Neuron (in vitro differentiated cells): ENCODE measurements at regions not wholly inside any gene's neighbourhood (a gene's known extent, or its start where the extent isn't known, plus 50 kb on each side); places are given as distances from the start of the nearest gene placed in this dataset.
A peak's percentile ranks its signal among the peaks of the same experiment; 100 is the strongest.

ENCODE experiments used
- H2AFZ ChIP-seq: one replicate; pipeline ENCODE4 v1.6.1; 2013; ENCODE audit warnings: low read depth, mild to moderate bottlenecking, inconsistent platforms, low read length, moderate library complexity
- H3K27me3 ChIP-seq: one replicate; pipeline ENCODE4 v1.6.1; 2013; ENCODE audit warnings: low read length; ENCODE audit not compliant: insufficient read depth
- H3K36me3 ChIP-seq: one replicate; pipeline ENCODE4 v1.6.1; 2013; ENCODE audit warnings: low read length; ENCODE audit not compliant: insufficient read depth
- H3K4me1 ChIP-seq: one replicate; pipeline ENCODE4 v1.6.1; 2013; ENCODE audit warnings: low read length; ENCODE audit not compliant: insufficient read depth
- H3K4me3 ChIP-seq: 2 replicates; pipeline ENCODE4 v1.5.1; 2013; ENCODE audit warnings: mild to moderate bottlenecking, low read length, moderate library complexity
- H3K9me3 ChIP-seq: one replicate; pipeline ENCODE4 v1.6.1; 2013; ENCODE audit warnings: low read length

DNA sequence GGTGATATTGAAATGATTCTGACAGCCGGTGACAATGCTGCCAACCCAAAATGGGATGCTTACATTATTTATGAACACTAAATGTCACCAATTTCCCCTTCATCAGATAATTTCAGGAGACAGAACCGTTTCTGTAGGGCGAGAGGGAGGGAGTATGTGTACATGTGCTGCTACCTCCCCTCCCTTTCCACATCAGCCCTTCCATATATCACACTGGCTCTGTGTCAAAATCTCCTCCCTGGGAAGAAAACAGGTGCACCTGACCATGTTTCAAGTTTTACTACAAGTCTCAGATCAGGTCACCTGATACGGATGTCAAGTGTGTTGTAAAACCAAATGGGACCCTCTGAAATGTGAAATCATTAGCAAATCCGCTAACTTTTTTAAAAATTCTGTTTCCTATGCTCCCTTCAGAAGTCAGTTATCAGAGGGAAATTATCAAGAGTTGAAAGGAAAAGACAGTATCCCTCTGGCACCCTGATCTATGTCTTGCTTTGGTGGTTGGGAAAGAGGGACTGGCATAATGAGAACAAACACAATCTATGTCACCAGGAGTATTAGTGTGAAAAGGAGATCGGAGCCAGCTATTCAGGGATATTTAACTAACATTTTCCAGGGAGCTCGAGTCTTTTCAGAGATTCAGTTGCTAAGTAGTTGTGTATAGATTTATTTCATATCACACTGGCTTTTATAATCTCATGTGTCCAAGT, 1002.3 kb upstream of the CDH8 start:
- no peak overlapping the region for H3K4me3 ChIP-seq
- H3K36me3 ChIP-seq: no peaks in the 10 kb centered on the region
- no peaks in the 10 kb centered on the region for H3K27me3 ChIP-seq
- H2AFZ ChIP-seq: peak overlapping the region; percentile 34
- H3K9me3 ChIP-seq: no peaks in the 10 kb centered on the region
- H3K4me1 ChIP-seq: peaks cover 18% of the 10 kb centered on the region

DNA sequence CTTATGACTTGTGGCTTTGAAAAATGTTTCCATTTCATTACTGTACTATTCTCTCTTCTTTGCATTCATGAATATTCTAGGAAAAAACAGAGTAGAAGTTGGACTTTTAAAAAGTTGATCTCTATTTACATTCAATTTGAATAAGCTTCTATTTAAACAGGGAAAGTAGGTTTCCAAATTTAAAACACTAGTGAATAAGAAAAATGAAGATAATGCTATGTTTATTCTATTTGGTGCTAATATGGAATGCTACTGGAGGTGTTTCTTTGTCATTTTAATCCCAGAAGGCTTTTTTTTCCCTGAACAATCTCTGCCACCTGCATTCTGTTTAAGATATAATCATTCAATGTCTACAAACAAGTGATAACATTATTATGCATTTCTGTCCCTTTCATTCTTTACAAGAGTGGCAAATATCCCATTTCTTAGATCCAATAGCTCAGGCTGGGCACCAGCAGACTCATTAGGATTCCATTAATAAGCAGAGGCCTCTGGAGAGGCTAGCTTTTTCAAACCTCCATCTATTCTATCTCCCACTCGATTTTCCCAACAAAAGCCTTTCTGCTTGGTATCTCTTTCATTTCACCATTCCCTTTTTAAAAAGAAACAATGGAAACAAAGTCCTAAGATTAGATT, 1001.6 kb upstream of the CDH8 start:
- Histone ChIP-seq H3K27me3 (no peaks in the 10 kb centered on the region), H3K4me3 (no peak overlapping the region), H3K4me1 (peaks cover 18% of the 10 kb centered on the region), H2AFZ (peak overlapping the region; percentile 34), H3K9me3 (no peaks in the 10 kb centered on the region), H3K36me3 (no peaks in the 10 kb centered on the region)

DNA sequence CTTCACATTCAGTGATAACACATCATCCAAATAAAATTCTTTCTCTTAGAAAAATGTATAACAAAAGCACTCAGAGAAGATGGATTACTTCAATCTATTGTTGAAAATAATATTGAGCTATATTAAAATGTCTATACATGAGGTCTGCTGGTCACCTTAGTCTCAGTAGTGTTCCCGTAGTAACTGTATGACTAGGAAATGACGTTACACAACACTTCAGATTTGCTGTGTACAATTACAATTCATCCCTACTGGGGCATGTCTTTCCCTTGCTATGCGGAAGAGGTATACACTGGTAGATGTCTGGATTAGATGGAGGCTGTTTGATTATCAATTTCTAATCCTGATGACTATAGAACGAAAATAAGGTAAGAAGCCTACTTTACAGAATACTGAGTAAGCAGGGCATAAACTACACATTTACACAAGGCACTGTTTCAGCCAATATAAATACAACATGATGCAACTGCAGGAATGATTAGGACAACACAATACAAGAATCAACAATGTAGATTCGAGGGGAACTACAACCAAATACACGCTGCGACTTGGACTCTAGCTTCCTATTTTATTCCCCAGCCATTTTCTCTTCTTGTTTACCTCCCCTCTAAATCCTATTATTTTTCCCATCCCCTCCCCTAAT, 982.5 kb upstream of the CDH8 start:
- H2AFZ ChIP-seq: no peak overlapping the region
- H3K4me1 ChIP-seq: no peaks in the 10 kb centered on the region
- H3K9me3 ChIP-seq: no peaks in the 10 kb centered on the region
- H3K4me3 ChIP-seq: no peak overlapping the region
- H3K27me3 ChIP-seq: no peaks in the 10 kb centered on the region
- no peaks in the 10 kb centered on the region for H3K36me3 ChIP-seq

DNA sequence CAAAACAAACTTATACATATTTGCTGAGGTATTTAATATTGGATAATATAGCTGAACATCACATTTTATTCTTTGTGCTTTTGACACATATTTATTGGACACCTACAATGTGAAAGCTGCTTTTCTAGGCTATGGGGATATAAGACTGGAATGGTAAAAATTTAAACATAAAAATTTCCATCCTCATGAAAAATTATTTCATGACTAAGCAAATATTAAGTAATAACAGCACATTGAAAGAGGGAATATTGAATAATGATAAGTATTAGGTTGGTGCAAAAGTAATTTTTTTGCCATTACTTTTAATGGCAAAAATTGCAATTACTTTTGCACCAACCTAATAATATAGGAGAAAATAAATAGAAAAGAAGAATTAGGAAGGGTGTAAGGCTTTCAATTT, 972.5 kb upstream of the CDH8 start:
- no peaks in the 10 kb centered on the region for H3K27me3 ChIP-seq
- no peaks in the 10 kb centered on the region for H3K4me1 ChIP-seq
- H3K36me3 ChIP-seq: no peaks in the 10 kb centered on the region
- H3K9me3 ChIP-seq: no peaks in the 10 kb centered on the region
- H3K4me3 ChIP-seq: no peak overlapping the region
- no peak overlapping the region for H2AFZ ChIP-seq

DNA sequence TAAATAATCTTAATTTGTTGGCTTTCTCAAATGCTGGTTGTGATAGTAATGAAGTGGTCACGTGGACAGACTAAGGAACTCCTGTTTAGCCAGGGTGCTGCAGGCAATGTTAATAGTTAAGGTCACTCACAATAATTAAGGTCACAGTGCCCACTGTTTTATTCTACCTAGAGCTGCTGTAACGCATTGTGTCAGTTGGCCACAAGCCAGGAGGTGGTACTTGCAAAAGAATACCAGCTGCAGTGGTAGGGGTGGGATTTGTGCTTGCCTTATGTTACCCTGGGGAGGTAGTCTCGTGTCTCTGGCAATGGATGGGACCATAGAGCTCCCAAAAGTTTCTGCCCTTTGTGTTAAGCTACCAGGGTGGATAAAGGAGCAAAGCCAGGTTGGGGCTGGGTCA, 969.1 kb upstream of the CDH8 start:
- H3K4me3 ChIP-seq: no peak overlapping the region
- H3K4me1 ChIP-seq: no peaks in the 10 kb centered on the region
- H3K27me3 ChIP-seq: no peaks in the 10 kb centered on the region
- peaks cover 7% of the 10 kb centered on the region for H3K9me3 ChIP-seq
- no peak overlapping the region for H2AFZ ChIP-seq
- H3K36me3 ChIP-seq: no peaks in the 10 kb centered on the region

DNA sequence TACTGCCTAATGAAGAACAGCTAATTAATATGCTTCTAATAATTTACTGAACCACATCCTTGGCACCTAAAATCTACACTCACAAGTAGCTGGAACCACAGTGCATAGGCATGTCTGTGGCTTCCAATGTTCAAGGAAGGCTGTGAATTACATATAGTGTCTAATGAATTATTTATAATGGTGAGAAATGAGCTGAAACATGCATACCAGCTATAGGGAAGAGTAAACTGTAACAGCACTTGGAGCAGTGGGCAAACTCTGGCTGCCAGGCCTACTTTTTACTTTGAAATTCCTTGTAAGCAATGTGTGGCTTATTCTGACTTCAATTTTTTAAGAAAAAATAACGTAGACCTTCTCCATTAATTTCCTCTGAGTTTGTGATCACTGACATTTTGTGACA, 953.2 kb upstream of the CDH8 start:
- no peaks in the 10 kb centered on the region for H3K9me3 ChIP-seq
- H3K4me3 ChIP-seq: no peak overlapping the region
- peaks cover 15% of the 10 kb centered on the region for H3K4me1 ChIP-seq
- no peaks in the 10 kb centered on the region for H3K27me3 ChIP-seq
- H2AFZ ChIP-seq: no peak overlapping the region
- H3K36me3 ChIP-seq: no peaks in the 10 kb centered on the region

DNA sequence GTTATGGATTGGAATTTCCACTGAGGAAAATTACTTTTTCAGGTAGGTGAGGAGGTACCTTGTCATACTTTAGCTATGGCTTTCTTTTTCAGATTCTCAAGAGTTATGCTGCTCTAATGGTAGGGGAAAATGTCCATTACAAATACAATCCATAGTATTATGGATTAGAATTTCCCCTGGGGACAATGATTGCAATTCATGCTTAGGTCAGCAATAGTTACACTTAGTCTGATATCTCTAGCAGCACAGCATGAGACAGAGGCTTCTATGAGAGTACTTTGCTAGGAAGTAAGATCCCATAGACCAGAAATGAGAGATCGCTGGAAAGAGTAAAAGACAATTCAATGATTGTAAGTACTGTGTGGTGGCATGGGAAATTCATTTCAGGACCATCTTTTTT, 949.5 kb upstream of the CDH8 start:
- H2AFZ ChIP-seq: no peak overlapping the region
- H3K9me3 ChIP-seq: no peaks in the 10 kb centered on the region
- no peak overlapping the region for H3K4me3 ChIP-seq
- no peaks in the 10 kb centered on the region for H3K27me3 ChIP-seq
- peaks cover 15% of the 10 kb centered on the region for H3K4me1 ChIP-seq
- H3K36me3 ChIP-seq: no peaks in the 10 kb centered on the region

DNA sequence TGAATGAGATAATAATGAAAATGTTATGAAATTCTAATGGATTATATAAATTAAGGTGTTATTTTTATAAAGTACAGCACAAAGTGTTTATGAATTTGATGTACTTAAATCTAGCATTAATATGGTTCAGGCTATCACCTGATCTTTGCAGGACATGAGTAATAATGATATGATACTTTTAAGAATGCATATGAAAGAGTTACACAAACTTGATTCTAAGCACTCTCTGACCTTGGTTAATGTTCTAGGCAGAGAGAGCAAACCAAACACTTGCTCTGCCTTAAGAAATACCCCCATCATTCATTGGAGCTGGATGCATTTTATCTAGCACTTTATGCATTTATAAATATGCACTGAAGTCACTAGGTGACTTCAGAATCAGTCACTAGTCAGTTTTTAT, 942.2 kb upstream of the CDH8 start:
- no peak overlapping the region for H3K4me3 ChIP-seq
- H2AFZ ChIP-seq: no peak overlapping the region
- no peaks in the 10 kb centered on the region for H3K36me3 ChIP-seq
- H3K4me1 ChIP-seq: peaks cover 8% of the 10 kb centered on the region
- H3K9me3 ChIP-seq: no peaks in the 10 kb centered on the region
- H3K27me3 ChIP-seq: no peaks in the 10 kb centered on the region

DNA sequence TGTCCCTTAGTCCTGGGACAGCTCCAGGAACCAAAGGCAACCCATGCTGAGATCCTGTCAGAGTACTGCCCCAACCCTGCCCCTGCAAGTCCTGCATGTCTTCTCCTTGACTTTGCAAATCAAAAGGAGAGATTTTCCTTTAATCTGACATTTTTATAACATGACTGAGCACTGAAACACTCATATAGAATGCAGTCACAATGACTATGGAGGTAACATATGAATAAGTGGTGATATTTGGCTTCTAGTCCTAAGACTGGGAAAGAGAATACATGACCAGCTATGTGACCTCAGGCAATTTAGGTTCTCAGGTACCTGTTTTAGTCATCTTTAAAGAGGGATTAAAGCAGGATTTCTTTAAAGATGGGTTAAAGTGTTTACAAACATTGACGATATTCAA, 941.6 kb upstream of the CDH8 start:
- no peaks in the 10 kb centered on the region for H3K36me3 ChIP-seq
- no peaks in the 10 kb centered on the region for H3K9me3 ChIP-seq
- no peaks in the 10 kb centered on the region for H3K27me3 ChIP-seq
- no peak overlapping the region for H2AFZ ChIP-seq
- no peak overlapping the region for H3K4me3 ChIP-seq
- H3K4me1 ChIP-seq: peaks cover 8% of the 10 kb centered on the region

DNA sequence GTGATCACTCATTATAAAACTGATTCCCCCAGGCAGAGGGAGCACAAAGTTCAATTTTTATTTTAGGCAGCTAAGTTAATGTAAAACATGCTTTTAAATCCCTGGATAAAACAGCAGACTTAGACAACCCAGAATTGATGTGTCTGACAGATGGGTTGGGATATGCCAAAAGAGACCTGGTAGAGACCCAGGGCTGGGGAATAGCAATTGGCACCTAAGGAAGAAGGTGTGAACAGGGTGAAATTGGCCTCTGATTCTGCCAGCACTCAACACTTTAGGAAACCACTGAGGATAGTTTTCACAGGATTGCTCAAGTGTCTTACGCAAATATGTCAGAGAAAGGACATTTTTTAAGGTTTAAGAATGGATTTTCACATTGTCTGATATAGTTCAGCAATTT, 938.2 kb upstream of the CDH8 start:
- H3K9me3 ChIP-seq: no peaks in the 10 kb centered on the region
- H3K4me3 ChIP-seq: no peak overlapping the region
- peaks cover 23% of the 10 kb centered on the region for H3K4me1 ChIP-seq
- no peak overlapping the region for H2AFZ ChIP-seq
- no peaks in the 10 kb centered on the region for H3K27me3 ChIP-seq
- H3K36me3 ChIP-seq: no peaks in the 10 kb centered on the region

DNA sequence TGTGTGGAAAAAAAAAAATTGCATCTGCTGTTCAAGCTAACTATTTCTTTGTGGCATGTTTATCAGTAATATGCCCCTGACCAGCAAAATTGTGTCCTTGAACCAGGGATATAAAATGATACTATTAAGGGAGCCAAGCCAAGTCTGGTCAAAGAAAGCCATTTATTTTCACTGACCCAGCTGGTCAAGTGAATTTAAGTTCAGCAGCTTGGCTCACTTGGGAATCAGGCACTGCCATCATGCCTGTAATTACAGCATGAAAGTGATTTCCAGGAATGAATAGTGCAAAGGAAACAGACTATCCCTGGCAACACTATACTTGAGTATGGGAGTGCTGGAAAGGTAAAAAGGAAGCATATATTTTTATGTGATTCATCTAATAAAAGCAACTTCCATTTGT, 934.6 kb upstream of the CDH8 start:
- Histone ChIP-seq H3K9me3 (no peaks in the 10 kb centered on the region), H3K36me3 (no peaks in the 10 kb centered on the region), H3K4me3 (no peak overlapping the region), H2AFZ (no peak overlapping the region), H3K4me1 (peaks cover 24% of the 10 kb centered on the region), H3K27me3 (no peaks in the 10 kb centered on the region)

DNA sequence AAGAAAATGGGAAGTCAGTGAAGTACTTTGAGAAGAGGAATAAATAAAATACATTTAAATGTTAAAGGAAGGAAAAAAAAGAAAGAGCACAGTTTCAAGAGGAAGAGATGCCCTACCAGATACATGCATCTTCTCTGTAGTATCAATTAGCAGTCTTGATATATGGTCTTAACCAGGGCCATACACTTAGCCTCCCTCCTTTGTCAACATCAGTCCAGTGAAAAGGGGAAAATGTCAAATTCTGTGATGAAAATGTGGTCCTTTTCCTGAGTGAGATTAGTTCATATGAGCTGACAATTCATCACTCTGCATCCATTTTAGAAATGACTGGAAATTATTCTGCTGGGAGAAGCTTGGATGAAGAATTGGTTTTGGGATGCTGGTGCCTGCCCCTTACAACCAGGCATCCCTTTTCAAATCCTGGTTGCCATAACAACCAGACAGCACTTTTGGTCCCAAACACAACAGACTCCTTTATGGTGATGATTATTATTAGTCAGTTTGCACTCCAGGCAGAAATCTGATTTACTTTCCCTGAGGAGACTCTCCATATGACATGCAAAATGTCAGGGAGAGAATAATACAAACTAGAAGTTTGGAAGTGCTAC, 933.6 kb upstream of the CDH8 start:
- H3K9me3 ChIP-seq: no peaks in the 10 kb centered on the region
- H3K4me1 ChIP-seq: peaks cover 20% of the 10 kb centered on the region
- H3K36me3 ChIP-seq: no peaks in the 10 kb centered on the region
- no peak overlapping the region for H3K4me3 ChIP-seq
- H3K27me3 ChIP-seq: no peaks in the 10 kb centered on the region
- no peak overlapping the region for H2AFZ ChIP-seq

DNA sequence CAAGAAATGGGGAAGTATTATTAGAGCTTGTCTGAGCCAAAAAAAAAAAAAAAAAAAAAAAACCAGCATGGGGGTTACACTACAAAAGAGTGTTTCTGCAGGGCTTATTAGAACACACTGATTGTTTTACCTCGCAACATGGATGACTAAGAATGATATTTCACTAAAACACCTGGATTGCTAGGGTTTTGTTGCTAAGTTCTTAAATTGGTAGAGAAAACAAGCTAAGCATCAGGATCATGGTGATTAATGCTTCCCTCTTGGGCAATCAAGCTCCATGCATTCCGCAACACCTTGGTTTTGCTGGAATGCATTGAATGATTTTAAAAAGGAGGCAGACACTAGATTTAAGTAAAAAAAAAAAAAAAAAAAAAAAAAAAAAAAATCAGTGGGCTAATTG, 931.4 kb upstream of the CDH8 start:
- no peaks in the 10 kb centered on the region for H3K36me3 ChIP-seq
- no peaks in the 10 kb centered on the region for H3K27me3 ChIP-seq
- no peak overlapping the region for H3K4me3 ChIP-seq
- H3K4me1 ChIP-seq: peaks cover 20% of the 10 kb centered on the region
- H2AFZ ChIP-seq: no peak overlapping the region
- no peaks in the 10 kb centered on the region for H3K9me3 ChIP-seq
